ENCODE measurements at regions not wholly inside any gene's neighbourhood (a gene's known extent, or its start where the extent isn't known, plus 50 kb on each side); places are given as distances from the start of the nearest gene placed in this dataset.

GRCh38 chr3:117454908-117455307 is 745.3 kb downstream of the TUSC7 start:
- TF ChIP-seq, protein P1, sequence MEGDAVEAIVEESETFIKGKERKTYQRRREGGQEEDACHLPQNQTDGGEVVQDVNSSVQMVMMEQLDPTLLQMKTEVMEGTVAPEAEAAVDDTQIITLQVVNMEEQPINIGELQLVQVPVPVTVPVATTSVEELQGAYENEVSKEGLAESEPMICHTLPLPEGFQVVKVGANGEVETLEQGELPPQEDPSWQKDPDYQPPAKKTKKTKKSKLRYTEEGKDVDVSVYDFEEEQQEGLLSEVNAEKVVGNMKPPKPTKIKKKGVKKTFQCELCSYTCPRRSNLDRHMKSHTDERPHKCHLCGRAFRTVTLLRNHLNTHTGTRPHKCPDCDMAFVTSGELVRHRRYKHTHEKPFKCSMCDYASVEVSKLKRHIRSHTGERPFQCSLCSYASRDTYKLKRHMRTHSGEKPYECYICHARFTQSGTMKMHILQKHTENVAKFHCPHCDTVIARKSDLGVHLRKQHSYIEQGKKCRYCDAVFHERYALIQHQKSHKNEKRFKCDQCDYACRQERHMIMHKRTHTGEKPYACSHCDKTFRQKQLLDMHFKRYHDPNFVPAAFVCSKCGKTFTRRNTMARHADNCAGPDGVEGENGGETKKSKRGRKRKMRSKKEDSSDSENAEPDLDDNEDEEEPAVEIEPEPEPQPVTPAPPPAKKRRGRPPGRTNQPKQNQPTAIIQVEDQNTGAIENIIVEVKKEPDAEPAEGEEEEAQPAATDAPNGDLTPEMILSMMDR (IDR thresholded peaks at IDR 0.05) = no peak
- DNase-seq = no peak
- no peaks in the 10 kb centered on the region for H3K27me3 ChIP-seq
- intact Hi-C loops (cut with DNase I; ENCODE audit: low total_unique reads) = no loop called here
- no peaks in the 10 kb centered on the region for H3K4me1 ChIP-seq
- no peak overlapping the region for H3K27ac ChIP-seq
- no peak overlapping the region for H3K4me3 ChIP-seq
- H3K9me3 ChIP-seq = no peaks in the 10 kb centered on the region
- H3K36me3 ChIP-seq = no peaks in the 10 kb centered on the region

DNA sequence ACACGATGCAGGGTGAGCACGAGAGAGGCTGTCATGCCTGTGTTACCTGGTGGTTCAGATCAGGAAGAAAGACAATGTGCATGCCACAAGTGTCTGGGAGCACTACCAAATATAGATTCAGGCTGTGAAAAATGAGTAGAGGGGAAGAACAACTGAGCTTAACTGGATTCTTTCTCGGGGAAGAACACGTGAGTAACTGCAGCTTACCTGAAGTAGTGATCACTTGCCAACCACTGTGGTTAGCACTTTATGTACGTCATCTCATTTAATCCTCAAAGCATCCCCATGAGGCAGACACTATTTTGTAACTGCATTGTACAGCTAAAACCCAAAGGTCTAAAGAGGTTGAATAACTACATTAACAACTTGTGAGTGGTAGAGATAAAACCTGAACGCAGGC is 746.2 kb downstream of the TUSC7 start:
- no peak for DNase-seq
- H3K36me3 ChIP-seq = no peaks in the 10 kb centered on the region
- TF ChIP-seq, protein P1 (IDR thresholded peaks at IDR 0.05) = no peak
- no peaks in the 10 kb centered on the region for H3K27me3 ChIP-seq
- H3K4me1 ChIP-seq = no peaks in the 10 kb centered on the region
- no peak overlapping the region for H3K4me3 ChIP-seq
- H3K27ac ChIP-seq = no peak overlapping the region
- intact Hi-C loops (cut with DNase I; ENCODE audit: low total_unique reads) = no loop called here
- no peaks in the 10 kb centered on the region for H3K9me3 ChIP-seq

GRCh38 chr3:117463276-117464115 is 753.9 kb downstream of the TUSC7 start:
- Histone ChIP-seq H3K27me3 (no peaks in the 10 kb centered on the region), H3K4me1 (peaks cover 0 to 18% (median 9%) of the 10 kb centered on the region in 4 donors), H3K4me3 (no peak overlapping the region), H3K9me3 (no peaks in the 10 kb centered on the region), H3K27ac (no peak overlapping the region), H3K36me3 (no peaks in the 10 kb centered on the region)
- intact Hi-C loops (cut with DNase I; ENCODE audit: low total_unique reads) = no loop called here
- no peak for DNase-seq
- TF ChIP-seq, protein P1 (IDR thresholded peaks at IDR 0.05) = no peak

DNA sequence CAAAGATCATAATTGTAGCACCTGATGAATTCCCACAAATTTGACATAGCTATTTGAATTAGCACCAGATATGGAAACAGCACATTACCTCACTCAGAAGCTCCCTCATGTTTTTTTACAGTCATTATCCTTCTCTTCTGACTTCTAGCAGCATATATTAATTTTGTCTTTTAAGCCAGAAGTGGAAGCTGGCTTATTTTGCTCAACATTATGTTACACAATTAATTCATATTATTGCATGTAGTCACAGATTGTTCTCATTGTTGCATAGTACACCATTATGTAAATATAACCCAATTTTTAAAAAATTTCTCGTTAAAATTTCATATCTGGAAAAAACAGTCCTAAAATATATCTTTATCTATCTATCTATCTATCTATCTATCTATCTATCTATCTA is 762.3 kb downstream of the TUSC7 start:
- H3K27me3 ChIP-seq = no peaks in the 10 kb centered on the region
- DNase-seq = no peak
- no peaks in the 10 kb centered on the region for H3K4me1 ChIP-seq
- no peaks in the 10 kb centered on the region for H3K36me3 ChIP-seq
- TF ChIP-seq, protein P1 (IDR thresholded peaks at IDR 0.05) = no peak
- no peak overlapping the region for H3K4me3 ChIP-seq
- no peak overlapping the region for H3K27ac ChIP-seq
- H3K9me3 ChIP-seq = no peaks in the 10 kb centered on the region
- intact Hi-C loops (cut with DNase I; ENCODE audit: low total_unique reads) = no loop called here

- TF ChIP-seq, protein P1 (IDR thresholded peaks at IDR 0.05) = no peak
- Histone ChIP-seq H3K27me3 (no peaks in the 10 kb centered on the region), H3K9me3 (no peaks in the 10 kb centered on the region), H3K4me3 (no peak overlapping the region), H3K36me3 (no peaks in the 10 kb centered on the region), H3K4me1 (no peaks in the 10 kb centered on the region), H3K27ac (no peak overlapping the region)
- DNase-seq = no peak
- intact Hi-C loops (cut with DNase I; ENCODE audit: low total_unique reads) = no loop called here
Observed at GRCh38 chr3:117473981-117474538, 764.5 kb downstream of the TUSC7 start.
